SK-N-SH treated with all-trans-retinoic acid at 6 μM for 48 hours (cell line): ENCODE measurements at regions not wholly inside any gene's neighbourhood (a gene's known extent, or its start where the extent isn't known, plus 50 kb on each side); places are given as distances from the start of the nearest gene placed in this dataset.

ENCODE experiments used
- ATAC-seq: fragments of 200-7000 bp; cut with Tn5 transposase; 3 replicates; pipeline ENCODE4 v1.9.1; 2020; ENCODE audit warnings: mild to moderate bottlenecking, moderate library complexity
- ARNTL ChIP-seq: fragments of 450-650 bp; formaldehyde crosslinking; IDR thresholded peaks from 2 replicates; pipeline ENCODE4 v1.5.0; 2020; ENCODE audit warnings: low read depth, mild to moderate bottlenecking, moderate library complexity, borderline replicate concordance
- CREB5 ChIP-seq: fragments of 250-450 bp; sonication (Bioruptor Pico); IDR thresholded peaks from 2 replicates; pipeline ENCODE4 v1.5.1; 2020; ENCODE audit warnings: low read depth, mild to moderate bottlenecking, moderate library complexity
- CSDC2 ChIP-seq: fragments of 250-450 bp; sonication (Bioruptor Pico); IDR thresholded peaks from 2 replicates; pipeline ENCODE4 v1.5.0; 2020; ENCODE audit warnings: mild to moderate bottlenecking, moderate library complexity
- ESRRG ChIP-seq: fragments of 250-450 bp; sonication (Bioruptor Pico); IDR thresholded peaks from 2 replicates; pipeline ENCODE4 v1.6.1; 2021; ENCODE audit warnings: mild to moderate bottlenecking
- GLIS3 ChIP-seq: fragments of 250-450 bp; sonication (Bioruptor Pico); IDR thresholded peaks from 2 replicates; pipeline ENCODE4 v1.5.0; 2020; ENCODE audit warnings: mild to moderate bottlenecking, moderate library complexity
- ISL1 ChIP-seq: fragments of 250-450 bp; sonication (Bioruptor Pico); IDR thresholded peaks from 2 replicates; pipeline ENCODE4 v2.1.2; 2022; ENCODE audit warnings: mild to moderate bottlenecking, moderate library complexity
- OSR1 ChIP-seq: fragments of 250-450 bp; sonication (Bioruptor Pico); IDR thresholded peaks from 2 replicates; pipeline ENCODE4 v1.8.0; 2022; ENCODE audit warnings: moderate library complexity, mild to moderate bottlenecking, inconsistent platforms
- PATZ1 ChIP-seq: fragments of 250-450 bp; sonication (Bioruptor Pico); IDR thresholded peaks from 2 replicates; pipeline ENCODE4 v1.8.0; 2020; ENCODE audit warnings: mild to moderate bottlenecking, moderate library complexity, borderline replicate concordance
- POU6F1 ChIP-seq: fragments of 250-450 bp; sonication (Bioruptor Pico); IDR thresholded peaks from 2 replicates; pipeline ENCODE4 v1.8.0; 2021; ENCODE audit warnings: low read depth, mild to moderate bottlenecking, moderate library complexity, borderline replicate concordance
- PPARA ChIP-seq: fragments of 250-450 bp; sonication (Bioruptor Pico); IDR thresholded peaks from 2 replicates; pipeline ENCODE4 v1.5.0; 2020; ENCODE audit warnings: mild to moderate bottlenecking, borderline replicate concordance
- RARB ChIP-seq: fragments of 250-450 bp; sonication (Bioruptor Pico); IDR thresholded peaks from 2 replicates; pipeline ENCODE4 v1.8.0; 2021; ENCODE audit warnings: mild to moderate bottlenecking, moderate library complexity
- SNAI2 ChIP-seq: fragments of 250-450 bp; sonication (Bioruptor Pico); IDR thresholded peaks from 2 replicates; pipeline ENCODE4 v1.5.0; 2020; ENCODE audit warnings: mild to moderate bottlenecking, moderate library complexity
- TOX ChIP-seq: fragments of 250-450 bp; sonication (Bioruptor Pico); IDR thresholded peaks from 2 replicates; pipeline ENCODE4 v1.8.0; 2021; ENCODE audit warnings: mild to moderate bottlenecking, moderate library complexity, borderline replicate concordance
- ZC3H10 ChIP-seq: fragments of 250-450 bp; sonication (Bioruptor Pico); IDR thresholded peaks from 2 replicates; pipeline ENCODE4 v1.5.1; 2021; ENCODE audit warnings: mild to moderate bottlenecking, moderate library complexity
- ZFP3 ChIP-seq: fragments of 250-450 bp; sonication (Bioruptor Pico); IDR thresholded peaks from 2 replicates; pipeline ENCODE4 v1.5.0; 2020; ENCODE audit warnings: mild to moderate bottlenecking, moderate library complexity
- ZFP30 ChIP-seq: fragments of 450-650 bp; formaldehyde crosslinking; IDR thresholded peaks from 2 replicates; pipeline ENCODE4 v1.5.0; 2022; ENCODE audit warnings: mild to moderate bottlenecking, moderate library complexity
- ZNF565 ChIP-seq: fragments of 450-650 bp; formaldehyde crosslinking; conservative IDR thresholded peaks from 2 replicates; pipeline ENCODE4 v1.5.0; 2020; ENCODE audit warnings: low read depth, mild to moderate bottlenecking, moderate library complexity
- ZNF70 ChIP-seq: fragments of 450-650 bp; formaldehyde crosslinking; IDR thresholded peaks from 2 replicates; pipeline ENCODE4 v1.5.0; 2020; ENCODE audit warnings: mild to moderate bottlenecking, moderate library complexity
- ZNF8 ChIP-seq: fragments of 450-650 bp; formaldehyde crosslinking; IDR thresholded peaks from 2 replicates; pipeline ENCODE4 v1.5.0; 2020; ENCODE audit warnings: mild to moderate bottlenecking, moderate library complexity
- TF ChIP-seq, protein P1 (sequence below): fragments of 250-450 bp; sonication (Bioruptor Pico); IDR thresholded peaks from 2 replicates; pipeline ENCODE4 v1.5.1; 2021; ENCODE audit warnings: mild to moderate bottlenecking, moderate library complexity
- TF ChIP-seq, protein P2 (sequence below): fragments of 250-450 bp; sonication (Bioruptor Pico); IDR thresholded peaks from 2 replicates; pipeline ENCODE4 v1.5.0; 2020; ENCODE audit warnings: mild to moderate bottlenecking, moderate library complexity

DNA sequence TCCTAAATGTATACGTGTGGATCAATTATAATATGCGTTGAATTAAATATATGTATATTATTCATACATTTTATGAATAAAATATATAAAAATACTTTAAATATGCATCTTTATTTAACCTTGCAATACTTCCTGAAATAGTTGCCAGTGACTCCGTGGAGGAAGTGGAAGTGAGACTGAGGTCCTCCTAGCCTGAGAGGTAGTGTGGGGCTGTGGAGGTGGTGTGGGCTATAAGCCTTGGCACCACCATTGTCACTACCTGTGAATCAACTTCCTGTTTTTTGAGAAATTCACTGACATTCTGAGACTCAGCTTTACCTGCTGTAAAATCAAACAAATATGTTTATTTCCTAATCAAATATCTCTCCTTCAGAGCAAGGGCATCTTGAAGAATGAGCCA is 514.2 kb downstream of the VRK1 start:
- ATAC-seq: no peak
- TF ChIP-seq ZNF8 (CRISPR knock-in tag) (no peak), ZNF565 (CRISPR knock-in tag) (no peak), OSR1 (CRISPR knock-in tag) (no peak), ZNF70 (CRISPR knock-in tag) (no peak), PATZ1 (CRISPR knock-in tag) (no peak), GLIS3 (CRISPR knock-in tag) (no peak), ARNTL (CRISPR knock-in tag) (no peak), POU6F1 (CRISPR knock-in tag) (no peak), ZFP30 (CRISPR knock-in tag) (no peak), ISL1 (no peak), ZFP3 (CRISPR knock-in tag) (no peak), TOX (CRISPR knock-in tag) (no peak), SNAI2 (CRISPR knock-in tag) (no peak), ESRRG (CRISPR knock-in tag) (no peak), ZC3H10 (CRISPR knock-in tag) (no peak), PPARA (CRISPR knock-in tag) (no peak), RARB (no peak), CREB5 (CRISPR knock-in tag) (no peak)
- TF ChIP-seq, protein P1, sequence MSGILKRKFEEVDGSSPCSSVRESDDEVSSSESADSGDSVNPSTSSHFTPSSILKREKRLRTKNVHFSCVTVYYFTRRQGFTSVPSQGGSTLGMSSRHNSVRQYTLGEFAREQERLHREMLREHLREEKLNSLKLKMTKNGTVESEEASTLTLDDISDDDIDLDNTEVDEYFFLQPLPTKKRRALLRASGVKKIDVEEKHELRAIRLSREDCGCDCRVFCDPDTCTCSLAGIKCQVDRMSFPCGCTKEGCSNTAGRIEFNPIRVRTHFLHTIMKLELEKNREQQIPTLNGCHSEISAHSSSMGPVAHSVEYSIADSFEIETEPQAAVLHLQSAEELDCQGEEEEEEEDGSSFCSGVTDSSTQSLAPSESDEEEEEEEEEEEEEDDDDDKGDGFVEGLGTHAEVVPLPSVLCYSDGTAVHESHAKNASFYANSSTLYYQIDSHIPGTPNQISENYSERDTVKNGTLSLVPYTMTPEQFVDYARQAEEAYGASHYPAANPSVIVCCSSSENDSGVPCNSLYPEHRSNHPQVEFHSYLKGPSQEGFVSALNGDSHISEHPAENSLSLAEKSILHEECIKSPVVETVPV (CRISPR knock-in tag): no peak
- TF ChIP-seq, protein P2, sequence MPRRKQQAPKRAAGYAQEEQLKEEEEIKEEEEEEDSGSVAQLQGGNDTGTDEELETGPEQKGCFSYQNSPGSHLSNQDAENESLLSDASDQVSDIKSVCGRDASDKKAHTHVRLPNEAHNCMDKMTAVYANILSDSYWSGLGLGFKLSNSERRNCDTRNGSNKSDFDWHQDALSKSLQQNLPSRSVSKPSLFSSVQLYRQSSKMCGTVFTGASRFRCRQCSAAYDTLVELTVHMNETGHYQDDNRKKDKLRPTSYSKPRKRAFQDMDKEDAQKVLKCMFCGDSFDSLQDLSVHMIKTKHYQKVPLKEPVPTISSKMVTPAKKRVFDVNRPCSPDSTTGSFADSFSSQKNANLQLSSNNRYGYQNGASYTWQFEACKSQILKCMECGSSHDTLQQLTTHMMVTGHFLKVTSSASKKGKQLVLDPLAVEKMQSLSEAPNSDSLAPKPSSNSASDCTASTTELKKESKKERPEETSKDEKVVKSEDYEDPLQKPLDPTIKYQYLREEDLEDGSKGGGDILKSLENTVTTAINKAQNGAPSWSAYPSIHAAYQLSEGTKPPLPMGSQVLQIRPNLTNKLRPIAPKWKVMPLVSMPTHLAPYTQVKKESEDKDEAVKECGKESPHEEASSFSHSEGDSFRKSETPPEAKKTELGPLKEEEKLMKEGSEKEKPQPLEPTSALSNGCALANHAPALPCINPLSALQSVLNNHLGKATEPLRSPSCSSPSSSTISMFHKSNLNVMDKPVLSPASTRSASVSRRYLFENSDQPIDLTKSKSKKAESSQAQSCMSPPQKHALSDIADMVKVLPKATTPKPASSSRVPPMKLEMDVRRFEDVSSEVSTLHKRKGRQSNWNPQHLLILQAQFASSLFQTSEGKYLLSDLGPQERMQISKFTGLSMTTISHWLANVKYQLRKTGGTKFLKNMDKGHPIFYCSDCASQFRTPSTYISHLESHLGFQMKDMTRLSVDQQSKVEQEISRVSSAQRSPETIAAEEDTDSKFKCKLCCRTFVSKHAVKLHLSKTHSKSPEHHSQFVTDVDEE (CRISPR knock-in tag): no peak

GRCh38 chr14:97312910-97313309 is 515.7 kb downstream of the VRK1 start:
- ATAC-seq: no peak
- TF ChIP-seq CSDC2 (CRISPR knock-in tag): no peak
- TF ChIP-seq OSR1 (CRISPR knock-in tag): no peak
- TF ChIP-seq CREB5 (CRISPR knock-in tag): no peak
- TF ChIP-seq PATZ1 (CRISPR knock-in tag): no peak
- TF ChIP-seq SNAI2 (CRISPR knock-in tag): no peak
- TF ChIP-seq, protein P2 (CRISPR knock-in tag): no peak
- TF ChIP-seq GLIS3 (CRISPR knock-in tag): no peak
- no peak for TF ChIP-seq ZFP30 (CRISPR knock-in tag)
- TF ChIP-seq TOX (CRISPR knock-in tag): no peak
- no peak for TF ChIP-seq ZNF565 (CRISPR knock-in tag)
- TF ChIP-seq ZNF70 (CRISPR knock-in tag): no peak
- TF ChIP-seq ISL1: no peak
- TF ChIP-seq, protein P1 (CRISPR knock-in tag): no peak
